ENCODE measurements at regions not wholly inside any gene's neighbourhood (a gene's known extent, or its start where the extent isn't known, plus 50 kb on each side); places are given as distances from the start of the nearest gene placed in this dataset.

DNA sequence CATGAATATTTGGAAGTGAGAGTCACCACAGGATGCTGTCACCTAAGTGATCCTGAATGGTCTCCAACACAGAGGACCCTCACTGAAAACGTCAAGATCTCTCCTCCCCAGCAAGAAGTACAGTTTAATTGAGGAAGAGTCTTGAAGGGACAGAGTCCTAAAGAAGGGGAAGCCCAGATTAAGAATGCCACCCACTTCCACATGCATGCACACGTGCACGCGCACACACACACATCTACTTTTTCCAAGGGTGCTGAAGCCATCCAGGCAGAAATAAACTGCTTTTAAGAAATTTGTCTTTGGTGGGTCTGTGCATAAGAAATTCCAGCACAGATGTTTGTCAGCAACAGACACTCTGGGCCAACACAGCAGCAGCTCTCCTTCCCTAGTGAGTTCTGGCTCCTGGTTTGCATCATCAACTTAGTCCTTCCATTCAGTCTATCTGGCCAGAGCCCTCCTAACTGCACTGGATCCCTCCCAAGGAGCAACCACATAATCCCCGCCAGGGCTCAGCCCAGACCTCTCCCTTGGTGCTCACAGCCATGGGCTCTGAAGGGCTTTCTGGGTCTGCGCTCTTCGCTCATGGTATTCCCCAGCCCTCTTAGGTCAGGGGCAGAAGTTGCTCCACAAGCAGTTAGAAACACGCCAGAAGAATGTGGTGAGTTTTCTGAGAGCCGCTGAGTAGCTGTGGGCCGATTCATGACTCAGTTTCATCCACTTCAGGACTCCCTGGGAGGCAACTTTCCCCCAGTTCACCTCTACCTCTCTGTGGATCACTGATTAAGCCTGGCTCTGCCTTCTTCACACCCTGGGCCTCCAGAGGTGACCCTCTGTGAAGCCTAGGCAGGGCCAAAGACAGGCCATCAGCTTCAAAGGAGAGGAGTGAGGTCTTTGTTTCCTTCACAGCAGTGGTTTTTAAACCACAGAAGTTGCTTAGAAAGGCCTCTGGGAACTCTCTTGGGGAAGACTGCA is 132.6 kb upstream of the LIPC start:
- DNase-seq (ENCODE audit: low spot score), result no peak
- TF ChIP-seq, protein P1, sequence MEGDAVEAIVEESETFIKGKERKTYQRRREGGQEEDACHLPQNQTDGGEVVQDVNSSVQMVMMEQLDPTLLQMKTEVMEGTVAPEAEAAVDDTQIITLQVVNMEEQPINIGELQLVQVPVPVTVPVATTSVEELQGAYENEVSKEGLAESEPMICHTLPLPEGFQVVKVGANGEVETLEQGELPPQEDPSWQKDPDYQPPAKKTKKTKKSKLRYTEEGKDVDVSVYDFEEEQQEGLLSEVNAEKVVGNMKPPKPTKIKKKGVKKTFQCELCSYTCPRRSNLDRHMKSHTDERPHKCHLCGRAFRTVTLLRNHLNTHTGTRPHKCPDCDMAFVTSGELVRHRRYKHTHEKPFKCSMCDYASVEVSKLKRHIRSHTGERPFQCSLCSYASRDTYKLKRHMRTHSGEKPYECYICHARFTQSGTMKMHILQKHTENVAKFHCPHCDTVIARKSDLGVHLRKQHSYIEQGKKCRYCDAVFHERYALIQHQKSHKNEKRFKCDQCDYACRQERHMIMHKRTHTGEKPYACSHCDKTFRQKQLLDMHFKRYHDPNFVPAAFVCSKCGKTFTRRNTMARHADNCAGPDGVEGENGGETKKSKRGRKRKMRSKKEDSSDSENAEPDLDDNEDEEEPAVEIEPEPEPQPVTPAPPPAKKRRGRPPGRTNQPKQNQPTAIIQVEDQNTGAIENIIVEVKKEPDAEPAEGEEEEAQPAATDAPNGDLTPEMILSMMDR (IDR thresholded peaks at IDR 0.05; ENCODE audit: borderline replicate concordance, control extremely low read depth, extremely low read depth, insufficient read depth, missing control alignments), result no peak
- in situ Hi-C loops (cut with MboI; ENCODE audit: low sequenced_read_pairs, unreplicated experiment), result no loop called here

DNA sequence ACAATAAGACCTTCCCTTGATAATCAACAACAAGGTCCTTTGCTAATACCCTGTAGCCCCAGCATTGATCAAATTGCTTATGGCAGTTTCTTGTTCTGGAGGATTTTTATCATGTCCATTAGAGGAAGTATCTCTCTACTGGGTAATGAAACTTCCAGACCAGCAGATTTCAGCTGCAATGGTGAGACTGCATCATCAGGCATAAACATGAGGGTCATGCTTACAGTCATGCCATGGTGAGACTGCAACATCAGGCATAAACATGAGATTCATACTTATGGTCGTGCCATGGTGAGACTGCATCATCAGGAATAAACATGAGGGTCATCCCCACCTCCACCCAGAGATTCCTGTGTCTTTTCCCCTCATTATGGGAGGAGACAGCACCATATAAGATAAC is 129.0 kb upstream of the LIPC start:
- TF ChIP-seq, protein P1 (IDR thresholded peaks at IDR 0.05; ENCODE audit: borderline replicate concordance, control extremely low read depth, extremely low read depth, insufficient read depth, missing control alignments), result no peak
- in situ Hi-C loops (cut with MboI; ENCODE audit: low sequenced_read_pairs, unreplicated experiment), result no loop called here
- DNase-seq (ENCODE audit: low spot score), result no peak

DNA sequence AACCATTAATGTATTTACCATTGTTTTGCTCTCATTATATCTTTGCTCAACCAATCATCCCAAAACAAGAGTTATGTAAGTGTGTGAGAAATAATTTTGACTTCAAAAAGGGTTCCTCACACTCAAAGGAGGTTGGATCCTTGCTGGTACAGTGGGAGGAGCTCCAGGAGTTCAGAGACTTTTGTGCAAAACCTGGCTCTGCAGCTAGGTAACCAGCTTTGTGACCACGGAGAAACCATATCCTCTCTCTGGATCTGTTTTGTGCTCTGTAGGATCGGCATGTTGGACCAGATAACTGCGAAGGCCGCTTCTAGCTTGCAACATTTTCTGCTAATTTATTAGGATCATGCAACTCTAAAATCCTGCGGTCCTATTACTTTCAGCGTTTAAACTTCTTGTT is 128.6 kb upstream of the LIPC start:
- TF ChIP-seq, protein P1 (IDR thresholded peaks at IDR 0.05; ENCODE audit: borderline replicate concordance, control extremely low read depth, extremely low read depth, insufficient read depth, missing control alignments), result no peak
- DNase-seq (ENCODE audit: low spot score), result no peak
- in situ Hi-C loops (cut with MboI; ENCODE audit: low sequenced_read_pairs, unreplicated experiment), result no loop called here

DNA sequence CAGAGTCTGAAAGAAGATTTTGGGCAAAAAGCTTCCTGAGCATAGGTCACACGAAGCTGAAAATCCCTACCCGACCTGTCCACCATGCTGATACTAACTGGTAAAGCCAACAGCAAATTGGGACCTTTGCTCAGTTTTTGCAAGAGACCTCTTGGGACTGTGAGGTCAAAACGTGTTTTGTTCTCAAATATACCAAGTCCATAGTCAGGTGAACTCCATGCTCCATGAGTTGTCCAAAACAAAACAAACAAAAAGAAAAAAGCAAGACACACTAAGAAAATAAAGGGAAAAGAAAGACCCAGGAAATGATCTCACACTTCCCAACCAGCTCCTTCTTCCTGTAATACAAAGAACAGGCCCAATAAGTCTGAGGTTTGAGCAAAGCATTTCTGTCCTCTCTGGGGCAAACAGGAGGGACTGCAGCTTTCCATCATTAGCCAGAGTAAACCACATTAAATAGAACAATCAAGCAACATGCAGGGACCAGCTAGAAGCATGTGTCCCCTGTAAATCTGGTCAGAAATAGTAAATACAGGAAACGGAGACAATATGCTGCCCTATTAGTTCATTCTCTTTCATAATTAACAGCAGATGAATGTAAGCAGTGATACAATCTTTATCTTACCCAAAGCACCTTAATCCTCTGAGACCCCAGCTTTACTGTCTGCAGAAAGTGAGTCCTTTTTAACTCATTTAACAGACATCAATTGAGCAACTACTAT is 125.0 kb upstream of the LIPC start:
- TF ChIP-seq, protein P1 (IDR thresholded peaks at IDR 0.05; ENCODE audit: borderline replicate concordance, control extremely low read depth, extremely low read depth, insufficient read depth, missing control alignments), result no peak
- no peak for DNase-seq (ENCODE audit: low spot score)
- in situ Hi-C loops (cut with MboI; ENCODE audit: low sequenced_read_pairs, unreplicated experiment), result no loop called here

DNA sequence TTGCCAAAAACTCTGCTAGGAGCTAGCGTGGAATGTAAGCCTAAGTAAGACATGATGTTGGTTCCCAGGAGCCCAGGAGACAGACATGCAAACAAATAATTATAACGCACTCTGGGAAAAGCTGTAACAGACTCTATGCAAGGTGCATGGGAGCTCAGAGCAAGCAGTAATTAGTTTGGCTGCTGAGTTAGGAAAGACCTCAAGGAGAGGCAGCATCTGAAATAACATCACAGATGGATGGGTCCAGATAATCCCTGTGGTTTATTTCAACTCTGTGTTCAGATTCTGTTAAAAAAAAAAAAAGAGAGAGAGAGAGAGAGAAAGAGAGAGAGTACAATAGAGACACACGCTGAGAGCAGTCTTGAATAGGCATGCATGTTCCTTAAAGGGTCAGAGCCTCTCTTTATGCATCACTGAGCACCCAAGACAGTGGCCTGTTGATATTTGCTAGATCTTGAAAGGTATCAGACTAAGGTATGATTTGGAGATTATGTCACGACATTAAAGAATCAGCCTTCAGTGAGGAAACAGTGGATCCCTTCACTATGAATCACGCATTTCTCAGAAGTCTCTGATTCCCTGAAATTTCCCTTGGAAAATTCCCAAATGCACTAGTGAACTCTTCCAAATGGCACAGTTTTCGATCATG is 124.4 kb upstream of the LIPC start:
- DNase-seq (ENCODE audit: low spot score), result no peak
- in situ Hi-C loops (cut with MboI; ENCODE audit: low sequenced_read_pairs, unreplicated experiment), result no loop called here

More for the DNA sequence above, 124.4 kb upstream of the LIPC start:
- TF ChIP-seq, protein P1 (IDR thresholded peaks at IDR 0.05; ENCODE audit: borderline replicate concordance, control extremely low read depth, extremely low read depth, insufficient read depth, missing control alignments), result no peak
